Astrocyte of the spinal cord (primary cell): ENCODE measurements at regions not wholly inside any gene's neighbourhood (a gene's known extent, or its start where the extent isn't known, plus 50 kb on each side); places are given as distances from the start of the nearest gene placed in this dataset.
A peak's percentile ranks its signal among the peaks of the same experiment; 100 is the strongest.

ENCODE experiments used
- DNase-seq: peaks from one replicate; pipeline ENCODE4 v3.0.0; 2011; ENCODE audit warnings: low read depth, low spot score
- H3K4me3 ChIP-seq: 2 replicates; pipeline ENCODE4 v1.5.1; 2011; ENCODE audit warnings: low read depth, mild to moderate bottlenecking, low read length, moderate library complexity
- CTCF ChIP-seq: IDR thresholded peaks from 2 replicates; pipeline ENCODE4 v1.5.1; 2012; ENCODE audit warnings: low read depth, mild to moderate bottlenecking, low read length, inconsistent platforms
- in situ Hi-C: cut with HindIII; loops from 2 replicates; pipeline ENCODE4 v1.10.0; 2017; ENCODE audit warnings: low sequenced_read_pairs

GRCh38 chr2:66689456-66690051, 254.6 kb downstream of the MEIS1 start:
- no peak for DNase-seq
- no peak overlapping the region for H3K4me3 ChIP-seq
- in situ Hi-C loops = no loop called here
- TF ChIP-seq CTCF = no peak

GRCh38 chr2:66691031-66691965, 256.4 kb downstream of the MEIS1 start:
- no peak for TF ChIP-seq CTCF
- in situ Hi-C loops = no loop called here
- DNase-seq = peak; percentile 32
- no peak overlapping the region for H3K4me3 ChIP-seq

GRCh38 chr2:66692521-66693054, 257.7 kb downstream of the MEIS1 start:
- H3K4me3 ChIP-seq = no peak overlapping the region
- no peak for TF ChIP-seq CTCF
- no peak for DNase-seq
- in situ Hi-C loops = no loop called here

GRCh38 chr2:66693076-66693965, 258.4 kb downstream of the MEIS1 start:
- H3K4me3 ChIP-seq = no peak overlapping the region
- no peak for DNase-seq
- no peak for TF ChIP-seq CTCF
- in situ Hi-C loops = no loop called here

- TF ChIP-seq CTCF = no peak
- in situ Hi-C loops = no loop called here
- DNase-seq = no peak
- H3K4me3 ChIP-seq = no peak overlapping the region
These were observed 259.3 kb downstream of the MEIS1 start for GRCh38 chr2:66694087-66694860.
